ENCODE measurements at regions not wholly inside any gene's neighbourhood (a gene's known extent, or its start where the extent isn't known, plus 50 kb on each side); places are given as distances from the start of the nearest gene placed in this dataset.

GRCh38 chr13:68027306-68027705 is 797.2 kb upstream of the PCDH9 start:
- H3K27ac ChIP-seq, result no peak overlapping the region
- ATAC-seq (ENCODE audit: low FRiP score in 2 of 2), result no peak
- WGBS, 2 donors, result 71 to 80% methylated on average over 4 of the region's 4 CpGs
- no peak overlapping the region for H3K4me3 ChIP-seq
- TF ChIP-seq CTCF (IDR thresholded peaks at IDR 0.05) (no peak), EP300 (IDR thresholded peaks at IDR 0.05) (no peak), POLR2A (IDR thresholded peaks at IDR 0.05) (no peak), POLR2AphosphoS5 (IDR thresholded peaks at IDR 0.05) (no peak)
- no peaks in the 10 kb centered on the region for H3K4me1 ChIP-seq
- H3K36me3 ChIP-seq, result no peaks in the 10 kb centered on the region
- no peaks in the 10 kb centered on the region for H3K9me3 ChIP-seq
- no peaks in the 10 kb centered on the region for H3K27me3 ChIP-seq
- DNase-seq, result no peak

GRCh38 chr13:68026077-68026476 is 795.9 kb upstream of the PCDH9 start:
- no peak for DNase-seq
- ATAC-seq (ENCODE audit: low FRiP score in 2 of 2), result no peak
- Histone ChIP-seq H3K27me3 (no peaks in the 10 kb centered on the region), H3K4me1 (no peaks in the 10 kb centered on the region), H3K9me3 (no peaks in the 10 kb centered on the region), H3K4me3 (no peak overlapping the region), H3K36me3 (no peaks in the 10 kb centered on the region), H3K27ac (no peak overlapping the region)
- WGBS, 2 donors, result 72 to 75% methylated on average over 3 of the region's 3 CpGs
- TF ChIP-seq CTCF (IDR thresholded peaks at IDR 0.05), result no peak
- TF ChIP-seq EP300 (IDR thresholded peaks at IDR 0.05), result no peak

GRCh38 chr13:68025604-68026003 is 795.5 kb upstream of the PCDH9 start:
- H3K9me3 ChIP-seq, result no peaks in the 10 kb centered on the region
- no peaks in the 10 kb centered on the region for H3K27me3 ChIP-seq
- H3K27ac ChIP-seq, result no peak overlapping the region
- no peaks in the 10 kb centered on the region for H3K4me1 ChIP-seq
- 54 to 59% methylated on average over 2 of the region's 2 CpGs for WGBS, 2 donors
- H3K4me3 ChIP-seq, result no peak overlapping the region
- no peak for ATAC-seq (ENCODE audit: low FRiP score in 2 of 2)
- TF ChIP-seq POLR2A (IDR thresholded peaks at IDR 0.05) (no peak), POLR2AphosphoS5 (IDR thresholded peaks at IDR 0.05) (no peak), CTCF (IDR thresholded peaks at IDR 0.05) (no peak), EP300 (IDR thresholded peaks at IDR 0.05) (no peak)
- no peak for DNase-seq
- H3K36me3 ChIP-seq, result no peaks in the 10 kb centered on the region

GRCh38 chr13:68023838-68024581 is 793.9 kb upstream of the PCDH9 start:
- WGBS, 2 donors, result 83 to 86% methylated on average over 15 of the region's 15 CpGs
- TF ChIP-seq CTCF (IDR thresholded peaks at IDR 0.05), result no peak
- no peak for TF ChIP-seq POLR2A (IDR thresholded peaks at IDR 0.05)
- TF ChIP-seq POLR2AphosphoS5 (IDR thresholded peaks at IDR 0.05), result no peak
- no peak for TF ChIP-seq EP300 (IDR thresholded peaks at IDR 0.05)
- H3K9me3 ChIP-seq, result no peaks in the 10 kb centered on the region
- DNase-seq, result peak in 1 of 2 donors; percentile 6
- H3K27me3 ChIP-seq, result no peaks in the 10 kb centered on the region
- ATAC-seq (ENCODE audit: low FRiP score in 2 of 2), result no peak
- no peak overlapping the region for H3K4me3 ChIP-seq
- H3K4me1 ChIP-seq, result no peaks in the 10 kb centered on the region
- no peak overlapping the region for H3K27ac ChIP-seq
- H3K36me3 ChIP-seq, result no peaks in the 10 kb centered on the region

- no peak overlapping the region for H3K4me3 ChIP-seq
- no peaks in the 10 kb centered on the region for H3K27me3 ChIP-seq
- H3K27ac ChIP-seq, result no peak overlapping the region
- no peaks in the 10 kb centered on the region for H3K9me3 ChIP-seq
- WGBS, 2 donors, result 80 to 81% methylated on average over 1 of the region's 1 CpG
- H3K36me3 ChIP-seq, result no peaks in the 10 kb centered on the region
- TF ChIP-seq POLR2AphosphoS5 (IDR thresholded peaks at IDR 0.05), result no peak
- TF ChIP-seq EP300 (IDR thresholded peaks at IDR 0.05), result no peak
- no peak for TF ChIP-seq CTCF (IDR thresholded peaks at IDR 0.05)
- TF ChIP-seq POLR2A (IDR thresholded peaks at IDR 0.05), result no peak
- ATAC-seq (ENCODE audit: low FRiP score in 2 of 2) (no peak), DNase-seq (no peak)
- H3K4me1 ChIP-seq, result no peaks in the 10 kb centered on the region
These were observed 789.8 kb upstream of the PCDH9 start for GRCh38 chr13:68019901-68020300.

All from upper lobe of left lung (tissue), 6 donors.